ENCODE measurements at regions not wholly inside any gene's neighbourhood (a gene's known extent, or its start where the extent isn't known, plus 50 kb on each side); places are given as distances from the start of the nearest gene placed in this dataset.

GRCh38 chr11:19661827-19662226 lies 50.8 kb upstream of the NAV2 start:
- no peak for TF ChIP-seq POLR2A (IDR thresholded peaks at IDR 0.05; ENCODE audit: extremely low read depth, insufficient read length)
- no peak for TF ChIP-seq MAX (IDR thresholded peaks at IDR 0.05; ENCODE audit: low read depth, low read length)
- no peak for TF ChIP-seq MYC (IDR thresholded peaks at IDR 0.05; ENCODE audit: low read depth, low read length)
- TF ChIP-seq CTCF (IDR thresholded peaks at IDR 0.05; ENCODE audit: low read depth, low read length) = no peak
- DNase-seq (ENCODE audit: low read depth) = no peak
- H3K4me3 ChIP-seq (ENCODE audit: low read depth, low read length) = no peak overlapping the region

DNA sequence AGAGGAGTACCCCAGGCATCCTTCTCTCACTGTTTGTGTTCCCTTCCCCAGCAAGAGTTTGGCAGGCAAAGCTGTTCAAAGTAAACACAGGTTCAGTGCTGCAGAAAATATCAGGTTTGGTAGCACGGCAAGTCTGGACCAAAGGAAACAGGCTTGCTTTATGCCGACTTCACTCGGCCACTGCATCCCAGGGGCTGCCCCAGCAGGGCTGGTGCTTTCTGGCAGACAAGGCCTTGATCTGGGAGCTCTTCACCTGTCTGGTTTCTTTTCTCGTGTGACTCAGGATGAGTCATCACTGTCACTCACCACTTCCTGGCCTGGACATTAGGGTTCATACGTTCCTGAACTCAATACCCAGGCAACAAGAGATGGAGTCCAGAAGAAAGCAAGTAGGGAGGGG lies 52.6 kb upstream of the NAV2 start:
- peak; percentile 62 for DNase-seq (ENCODE audit: low read depth)
- H3K4me3 ChIP-seq (ENCODE audit: low read depth, low read length) = no peak overlapping the region
- no peak for TF ChIP-seq MAX (IDR thresholded peaks at IDR 0.05; ENCODE audit: low read depth, low read length)
- no peak for TF ChIP-seq MYC (IDR thresholded peaks at IDR 0.05; ENCODE audit: low read depth, low read length)
- TF ChIP-seq POLR2A (IDR thresholded peaks at IDR 0.05; ENCODE audit: extremely low read depth, insufficient read length) = no peak
- no peak for TF ChIP-seq CTCF (IDR thresholded peaks at IDR 0.05; ENCODE audit: low read depth, low read length)

GRCh38 chr11:19659529-19659928 lies 53.1 kb upstream of the NAV2 start:
- no peak for DNase-seq (ENCODE audit: low read depth)
- TF ChIP-seq POLR2A (IDR thresholded peaks at IDR 0.05; ENCODE audit: extremely low read depth, insufficient read length) (no peak), MYC (IDR thresholded peaks at IDR 0.05; ENCODE audit: low read depth, low read length) (no peak), CTCF (IDR thresholded peaks at IDR 0.05; ENCODE audit: low read depth, low read length) (no peak), MAX (IDR thresholded peaks at IDR 0.05; ENCODE audit: low read depth, low read length) (no peak)

DNA sequence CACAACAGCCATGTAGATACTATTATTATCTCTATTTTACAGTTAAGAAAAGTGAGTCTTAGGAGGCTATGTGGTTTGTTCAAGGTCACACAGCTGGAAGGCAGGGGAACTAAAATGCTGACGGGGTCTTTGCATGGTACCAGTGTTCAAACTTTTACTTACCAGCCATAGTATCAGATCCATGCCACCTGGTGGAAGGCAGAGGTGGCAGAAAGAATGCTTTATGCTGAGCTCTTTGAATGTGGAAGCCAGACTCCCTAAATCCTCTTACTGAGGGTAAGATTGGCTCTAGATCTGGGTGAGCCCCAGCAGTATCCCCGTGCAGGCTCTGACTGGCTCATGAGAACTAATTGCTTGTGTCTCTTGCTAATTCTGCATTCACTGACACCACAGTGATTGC lies 54.3 kb upstream of the NAV2 start:
- TF ChIP-seq MYC (IDR thresholded peaks at IDR 0.05; ENCODE audit: low read depth, low read length) (no peak), CTCF (IDR thresholded peaks at IDR 0.05; ENCODE audit: low read depth, low read length) (no peak), MAX (IDR thresholded peaks at IDR 0.05; ENCODE audit: low read depth, low read length) (no peak), POLR2A (IDR thresholded peaks at IDR 0.05; ENCODE audit: extremely low read depth, insufficient read length) (no peak)
- H3K4me3 ChIP-seq (ENCODE audit: low read depth, low read length) = no peak overlapping the region
- no peak for DNase-seq (ENCODE audit: low read depth)

More at GRCh38 chr11:19659529-19659928, 53.1 kb upstream of the NAV2 start:
- no peak overlapping the region for H3K4me3 ChIP-seq (ENCODE audit: low read depth, low read length)

DNA sequence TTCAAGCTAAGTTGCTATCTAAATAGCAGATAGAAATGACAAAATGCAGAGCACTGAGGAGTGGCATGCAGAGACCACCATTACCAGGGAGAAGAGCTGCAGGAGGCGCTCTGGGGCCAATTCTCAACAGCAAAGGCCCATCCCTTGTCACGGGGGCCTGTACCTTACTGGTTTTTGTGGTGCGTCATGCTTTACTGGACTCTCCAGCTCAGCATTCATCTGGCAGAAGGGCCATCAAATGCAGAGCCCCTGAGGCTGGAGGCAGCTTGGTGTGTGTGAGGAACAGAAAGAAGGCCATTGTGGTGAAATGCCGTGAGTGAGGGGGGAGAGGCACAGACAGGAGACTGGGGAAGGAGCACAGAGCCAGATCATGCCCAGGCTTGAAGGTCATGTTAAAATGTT lies 56.5 kb upstream of the NAV2 start:
- no peak for DNase-seq (ENCODE audit: low read depth)

More for the DNA sequence above, 56.5 kb upstream of the NAV2 start:
- TF ChIP-seq MYC (IDR thresholded peaks at IDR 0.05; ENCODE audit: low read depth, low read length) (no peak), CTCF (IDR thresholded peaks at IDR 0.05; ENCODE audit: low read depth, low read length) (no peak), POLR2A (IDR thresholded peaks at IDR 0.05; ENCODE audit: extremely low read depth, insufficient read length) (no peak), MAX (IDR thresholded peaks at IDR 0.05; ENCODE audit: low read depth, low read length) (no peak)
- no peak overlapping the region for H3K4me3 ChIP-seq (ENCODE audit: low read depth, low read length)

Data from NB4 (cell line).